ENCODE measurements at regions not wholly inside any gene's neighbourhood (a gene's known extent, or its start where the extent isn't known, plus 50 kb on each side); places are given as distances from the start of the nearest gene placed in this dataset.

DNA sequence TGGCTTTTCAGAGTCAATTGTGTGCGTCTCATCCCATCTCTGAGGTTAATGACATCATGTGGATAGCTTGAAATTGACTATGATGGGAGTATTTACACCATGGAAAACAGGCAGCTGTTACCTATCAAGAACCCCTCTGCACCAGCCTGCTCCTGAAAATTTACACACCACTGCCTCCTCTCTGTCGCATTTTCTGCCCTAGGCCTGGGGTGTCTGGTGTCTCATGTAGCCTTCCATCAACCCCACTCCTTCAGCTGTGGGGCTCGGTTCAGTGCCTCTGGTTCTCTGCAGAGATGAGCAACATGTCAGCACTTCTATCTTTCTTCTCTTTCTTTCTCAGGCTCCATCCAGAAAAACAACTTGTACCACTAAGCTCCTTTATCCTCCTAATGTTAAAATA is 600.5 kb downstream of the TYW1 start:
- intact Hi-C loops (cut with DNase I) = no loop called here
- DNase-seq = no peak
- Histone ChIP-seq H3K27ac (no peak overlapping the region), H3K27me3 (no peaks in the 10 kb centered on the region), H3K4me3 (no peak overlapping the region), H3K36me3 (no peaks in the 10 kb centered on the region), H3K9ac (ENCODE audit: low read depth in 2 of 2, low read length in 2 of 2) (no peak overlapping the region), H3K4me1 (no peaks in the 10 kb centered on the region), H3K9me3 (no peaks in the 10 kb centered on the region)
- TF ChIP-seq, protein P1, sequence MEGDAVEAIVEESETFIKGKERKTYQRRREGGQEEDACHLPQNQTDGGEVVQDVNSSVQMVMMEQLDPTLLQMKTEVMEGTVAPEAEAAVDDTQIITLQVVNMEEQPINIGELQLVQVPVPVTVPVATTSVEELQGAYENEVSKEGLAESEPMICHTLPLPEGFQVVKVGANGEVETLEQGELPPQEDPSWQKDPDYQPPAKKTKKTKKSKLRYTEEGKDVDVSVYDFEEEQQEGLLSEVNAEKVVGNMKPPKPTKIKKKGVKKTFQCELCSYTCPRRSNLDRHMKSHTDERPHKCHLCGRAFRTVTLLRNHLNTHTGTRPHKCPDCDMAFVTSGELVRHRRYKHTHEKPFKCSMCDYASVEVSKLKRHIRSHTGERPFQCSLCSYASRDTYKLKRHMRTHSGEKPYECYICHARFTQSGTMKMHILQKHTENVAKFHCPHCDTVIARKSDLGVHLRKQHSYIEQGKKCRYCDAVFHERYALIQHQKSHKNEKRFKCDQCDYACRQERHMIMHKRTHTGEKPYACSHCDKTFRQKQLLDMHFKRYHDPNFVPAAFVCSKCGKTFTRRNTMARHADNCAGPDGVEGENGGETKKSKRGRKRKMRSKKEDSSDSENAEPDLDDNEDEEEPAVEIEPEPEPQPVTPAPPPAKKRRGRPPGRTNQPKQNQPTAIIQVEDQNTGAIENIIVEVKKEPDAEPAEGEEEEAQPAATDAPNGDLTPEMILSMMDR (IDR thresholded peaks at IDR 0.05) = no peak

GRCh38 chr7:67598469-67598868 is 601.8 kb downstream of the TYW1 start:
- Histone ChIP-seq H3K4me1 (no peaks in the 10 kb centered on the region), H3K27ac (no peak overlapping the region), H3K27me3 (no peaks in the 10 kb centered on the region), H3K4me3 (no peak overlapping the region), H3K36me3 (no peaks in the 10 kb centered on the region), H3K9ac (ENCODE audit: low read depth in 2 of 2, low read length in 2 of 2) (no peak overlapping the region), H3K9me3 (no peaks in the 10 kb centered on the region)
- no peak for DNase-seq
- intact Hi-C loops (cut with DNase I) = no loop called here
- TF ChIP-seq, protein P1 (IDR thresholded peaks at IDR 0.05) = no peak

DNA sequence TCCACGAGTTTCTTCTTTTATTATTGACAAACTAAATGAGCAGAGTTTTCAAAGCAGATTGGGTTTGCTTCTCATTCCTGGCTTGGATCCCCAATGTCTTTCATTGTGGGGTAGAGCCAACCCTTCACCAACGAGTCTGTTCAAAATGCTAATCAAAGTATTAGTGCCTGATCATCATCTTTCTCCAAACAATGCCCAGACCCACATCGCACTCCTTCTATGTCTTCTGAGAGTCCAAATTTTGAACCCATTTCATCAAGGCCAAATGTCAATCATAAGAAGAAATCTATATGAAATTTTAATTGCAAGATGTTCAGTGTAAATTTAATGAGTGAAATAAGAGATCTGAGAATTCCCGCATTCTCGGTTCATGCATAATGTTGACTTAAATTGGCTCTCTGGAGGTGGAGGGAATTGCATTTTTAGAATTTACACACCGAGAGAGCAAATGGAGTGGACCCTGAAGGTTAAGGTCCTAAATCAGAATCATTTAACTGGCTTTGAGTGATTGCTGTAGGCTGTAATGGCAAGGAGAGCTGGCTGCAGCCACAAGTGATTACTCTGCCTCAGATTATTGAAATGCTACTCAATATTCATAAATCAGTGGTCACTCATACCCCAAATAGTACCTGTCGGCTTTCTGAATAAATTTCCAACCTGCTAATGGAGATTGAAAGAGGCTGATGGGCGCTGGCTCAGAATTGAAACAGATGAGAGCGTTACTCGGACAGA is 602.9 kb downstream of the TYW1 start:
- Histone ChIP-seq H3K9me3 (no peaks in the 10 kb centered on the region), H3K4me1 (no peaks in the 10 kb centered on the region), H3K27me3 (no peaks in the 10 kb centered on the region), H3K4me3 (no peak overlapping the region), H3K27ac (no peak overlapping the region), H3K9ac (ENCODE audit: low read depth in 2 of 2, low read length in 2 of 2) (no peak overlapping the region), H3K36me3 (no peaks in the 10 kb centered on the region)
- TF ChIP-seq, protein P1 (IDR thresholded peaks at IDR 0.05) = no peak
- intact Hi-C loops (cut with DNase I) = no loop called here
- no peak for DNase-seq

- Histone ChIP-seq H3K9ac (ENCODE audit: low read depth in 2 of 2, low read length in 2 of 2) (no peak overlapping the region), H3K9me3 (no peaks in the 10 kb centered on the region), H3K4me3 (no peak overlapping the region), H3K27me3 (no peaks in the 10 kb centered on the region), H3K27ac (no peak overlapping the region), H3K36me3 (no peaks in the 10 kb centered on the region), H3K4me1 (no peaks in the 10 kb centered on the region)
- intact Hi-C loops (cut with DNase I) = no loop called here
- TF ChIP-seq, protein P1 (IDR thresholded peaks at IDR 0.05) = no peak
- DNase-seq = no peak
Measured at GRCh38 chr7:67602246-67602887, 605.7 kb downstream of the TYW1 start.

GRCh38 chr7:67604461-67605386 is 608.1 kb downstream of the TYW1 start:
- TF ChIP-seq, protein P1 (IDR thresholded peaks at IDR 0.05) = no peak
- DNase-seq = no peak

More at GRCh38 chr7:67604461-67605386, 608.1 kb downstream of the TYW1 start:
- no peaks in the 10 kb centered on the region for H3K27me3 ChIP-seq
- H3K27ac ChIP-seq = no peak overlapping the region
- intact Hi-C loops (cut with DNase I) = no loop called here
- no peak overlapping the region for H3K9ac ChIP-seq (ENCODE audit: low read depth in 2 of 2, low read length in 2 of 2)
- H3K36me3 ChIP-seq = no peaks in the 10 kb centered on the region
- H3K4me3 ChIP-seq = no peak overlapping the region
- no peaks in the 10 kb centered on the region for H3K4me1 ChIP-seq
- H3K9me3 ChIP-seq = no peaks in the 10 kb centered on the region

All from colonic mucosa (tissue), 4 donors.